CD4-positive, alpha-beta T cell treated with Interleukin-2 at 100 ng/mL for 4 hours (primary cell): ENCODE measurements at regions not wholly inside any gene's neighbourhood (a gene's known extent, or its start where the extent isn't known, plus 50 kb on each side); places are given as distances from the start of the nearest gene placed in this dataset.

Source experiments
- DNase-seq: peaks from one replicate; pipeline ENCODE4 v3.0.0-alpha.2; 2020; ENCODE audit warnings: low spot score

GRCh38 chr2:104408266-104408665 is 445.6 kb upstream of the POU3F3 start:
- no peak for DNase-seq

DNA sequence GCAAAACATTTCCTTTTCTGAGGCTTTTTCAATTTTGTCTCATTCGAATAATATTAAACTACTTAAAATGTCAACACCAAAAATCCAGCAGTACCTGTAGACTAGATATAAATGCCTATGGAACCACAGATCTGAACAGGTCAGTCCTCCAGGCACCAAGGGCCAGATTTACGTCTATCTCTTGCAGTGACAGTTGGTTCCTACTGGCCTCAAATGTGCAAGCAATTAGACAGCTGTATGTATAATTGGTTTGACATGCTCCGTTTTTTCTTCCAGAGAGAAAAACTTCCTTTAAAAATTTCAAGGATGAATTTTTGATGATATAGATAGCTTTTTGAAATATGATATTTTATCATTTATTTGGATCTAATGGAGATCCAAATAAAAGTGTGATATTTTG is 443.8 kb upstream of the POU3F3 start:
- no peak for DNase-seq

- no peak for DNase-seq
Measured at GRCh38 chr2:104412384-104412783, 441.5 kb upstream of the POU3F3 start.

- DNase-seq, result no peak
Measured at GRCh38 chr2:104413890-104414289, 440.0 kb upstream of the POU3F3 start.

- no peak for DNase-seq
Measured at GRCh38 chr2:104415284-104415683, 438.6 kb upstream of the POU3F3 start.

GRCh38 chr2:104416339-104417000 is 437.4 kb upstream of the POU3F3 start:
- DNase-seq, result no peak

GRCh38 chr2:104420420-104420819 is 433.5 kb upstream of the POU3F3 start:
- DNase-seq, result no peak

DNA sequence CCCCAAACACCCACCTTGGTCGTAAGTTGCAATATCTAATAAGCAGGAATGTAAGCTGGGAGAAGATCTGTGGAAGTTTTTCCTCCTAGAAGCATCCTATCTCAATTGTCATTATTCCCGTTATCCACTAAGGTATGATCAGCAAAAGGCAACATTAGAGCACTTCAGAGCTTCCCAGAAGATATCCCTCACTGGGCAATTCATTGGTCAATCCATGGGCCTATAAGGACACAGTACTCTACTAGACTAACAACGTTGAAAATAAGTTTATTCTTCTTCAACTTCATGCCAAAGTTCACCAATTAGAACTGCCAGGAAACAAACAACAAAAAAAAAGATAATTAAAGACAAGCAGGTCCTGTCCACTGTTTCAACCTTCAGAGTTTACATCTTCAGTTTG is 433.0 kb upstream of the POU3F3 start:
- DNase-seq, result no peak

DNA sequence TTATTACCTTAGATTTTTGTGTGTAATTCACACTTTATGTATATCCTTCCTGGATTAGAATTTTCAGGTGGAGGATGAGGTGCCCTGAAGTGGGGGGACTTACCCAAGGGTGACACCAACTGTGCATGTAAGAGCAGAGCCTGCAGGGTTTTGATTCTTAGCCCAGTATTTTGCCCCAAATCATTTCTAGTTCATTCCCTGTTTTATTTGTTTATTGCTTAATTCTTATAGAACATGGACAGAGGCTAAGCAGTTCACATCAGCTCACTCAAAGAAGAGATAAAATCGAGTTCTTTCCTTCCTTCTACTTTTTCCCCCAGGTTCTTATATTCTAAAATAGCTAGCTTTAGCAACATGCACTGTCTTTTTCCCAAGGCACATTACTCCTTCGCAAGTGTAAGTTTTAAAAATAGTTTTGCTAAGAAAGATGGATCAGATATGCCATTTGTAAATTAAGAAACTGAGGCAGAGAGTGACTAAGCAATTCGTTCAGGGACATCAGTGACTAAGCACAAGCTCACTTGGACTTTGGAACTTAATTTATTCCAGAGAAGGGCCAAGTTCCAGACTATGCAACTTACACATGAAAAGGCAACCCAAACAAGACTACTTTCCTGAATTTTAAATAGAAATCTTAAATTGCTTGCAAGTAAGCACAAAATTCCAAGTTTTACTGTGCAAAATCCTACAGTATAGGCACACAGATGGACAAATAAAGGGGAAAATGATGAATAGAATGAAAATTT is 427.9 kb upstream of the POU3F3 start:
- no peak for DNase-seq

DNA sequence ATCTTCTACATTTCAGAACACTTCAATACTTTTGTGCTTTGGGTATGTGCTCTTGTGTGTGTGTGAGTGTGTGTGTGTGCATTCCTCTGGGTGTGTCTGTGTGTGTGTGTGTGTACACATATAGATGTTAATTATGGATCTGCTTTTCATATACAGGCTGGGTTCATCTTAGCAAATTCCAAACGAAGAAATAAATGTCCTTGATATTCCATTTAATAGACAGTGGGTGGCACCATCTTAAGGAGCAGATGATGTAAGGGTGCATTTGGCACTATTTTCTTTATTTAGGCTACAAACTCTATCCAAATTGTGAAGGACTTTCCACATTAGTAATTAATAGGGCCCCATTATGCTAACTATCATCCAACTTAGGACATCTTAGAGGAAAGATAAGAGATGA is 425.8 kb upstream of the POU3F3 start:
- DNase-seq, result no peak

- no peak for DNase-seq
Measured at GRCh38 chr2:104429639-104430358, 424.1 kb upstream of the POU3F3 start.

GRCh38 chr2:104430359-104430740 is 423.6 kb upstream of the POU3F3 start:
- no peak for DNase-seq

DNA sequence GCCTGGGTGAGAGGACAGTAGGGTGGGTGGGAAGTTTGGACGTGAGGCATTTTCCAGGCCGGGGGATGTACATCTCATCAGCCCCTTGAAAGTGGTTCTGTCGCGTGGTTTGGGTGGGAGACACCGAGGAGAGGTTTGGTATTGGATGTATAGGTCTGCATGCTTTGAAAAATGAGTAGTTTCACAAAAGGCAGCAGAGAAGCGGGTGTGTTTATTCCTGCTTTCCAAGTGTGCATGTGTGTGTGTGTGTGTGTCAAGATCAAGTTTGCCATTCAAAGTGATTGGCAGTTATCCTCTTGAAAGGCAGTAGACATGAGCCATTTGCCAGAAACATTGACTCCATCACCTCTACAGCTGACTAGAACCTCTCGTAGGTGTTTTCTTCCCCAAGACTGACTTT is 423.1 kb upstream of the POU3F3 start:
- DNase-seq, result no peak

DNA sequence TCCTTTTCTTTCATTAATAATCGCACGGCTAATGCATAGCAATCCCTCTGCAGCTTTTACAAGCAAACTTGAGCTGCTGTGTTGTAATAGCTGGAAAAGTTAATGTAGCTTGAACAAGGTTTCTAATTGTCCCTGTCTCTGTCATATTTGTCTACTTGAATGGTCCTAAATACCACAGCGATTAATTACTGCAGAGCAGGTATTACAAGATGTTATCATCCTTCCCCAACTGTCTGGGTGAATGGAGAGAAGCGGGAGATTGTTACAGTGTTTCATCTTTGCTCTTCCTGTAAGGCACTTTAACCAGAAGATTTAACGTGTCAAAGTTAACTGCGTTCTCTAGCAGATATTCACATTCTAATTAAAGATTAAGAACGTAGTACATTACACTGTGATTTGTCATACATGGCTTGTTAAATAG is 422.2 kb upstream of the POU3F3 start:
- no peak for DNase-seq

DNA sequence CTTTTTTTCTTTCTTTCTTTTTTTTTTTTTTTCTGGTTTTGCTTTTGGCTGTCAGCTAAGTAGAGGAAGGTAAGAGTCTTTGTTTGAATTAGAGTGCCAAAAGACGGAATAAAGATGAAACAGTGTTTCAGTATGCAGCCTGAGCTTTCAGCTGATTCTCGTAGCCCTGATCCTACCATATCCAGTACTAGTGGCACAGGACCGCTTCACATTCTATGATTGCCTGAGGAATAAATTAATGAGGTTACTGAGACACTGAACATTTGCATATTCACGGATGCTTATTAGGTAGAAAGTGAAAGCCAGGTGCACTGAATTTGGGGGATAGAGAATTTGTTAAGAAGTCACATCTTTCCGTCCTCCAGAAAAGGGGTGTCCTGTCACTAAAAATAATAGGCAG is 421.5 kb upstream of the POU3F3 start:
- DNase-seq, result no peak

DNA sequence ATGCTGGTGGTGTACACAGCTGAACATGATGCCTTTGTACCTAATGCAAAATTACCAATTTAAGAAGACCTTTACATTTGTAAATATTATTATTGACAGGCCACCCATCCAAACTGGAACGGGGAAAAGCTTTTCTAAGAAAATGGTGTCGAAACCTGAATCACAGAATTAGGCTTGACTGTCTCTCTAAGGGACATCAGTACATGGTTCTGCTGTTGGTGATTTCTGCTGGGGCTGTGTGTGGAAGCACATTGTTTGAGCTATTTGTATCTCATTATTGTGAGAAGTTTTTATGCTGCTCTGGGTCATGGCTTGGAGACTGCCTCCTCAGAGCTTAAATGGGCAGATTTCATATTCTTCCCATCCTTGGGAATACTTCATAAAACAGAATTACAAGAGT is 420.9 kb upstream of the POU3F3 start:
- no peak for DNase-seq

- DNase-seq, result no peak
Measured at GRCh38 chr2:104433657-104434056, 420.3 kb upstream of the POU3F3 start.

DNA sequence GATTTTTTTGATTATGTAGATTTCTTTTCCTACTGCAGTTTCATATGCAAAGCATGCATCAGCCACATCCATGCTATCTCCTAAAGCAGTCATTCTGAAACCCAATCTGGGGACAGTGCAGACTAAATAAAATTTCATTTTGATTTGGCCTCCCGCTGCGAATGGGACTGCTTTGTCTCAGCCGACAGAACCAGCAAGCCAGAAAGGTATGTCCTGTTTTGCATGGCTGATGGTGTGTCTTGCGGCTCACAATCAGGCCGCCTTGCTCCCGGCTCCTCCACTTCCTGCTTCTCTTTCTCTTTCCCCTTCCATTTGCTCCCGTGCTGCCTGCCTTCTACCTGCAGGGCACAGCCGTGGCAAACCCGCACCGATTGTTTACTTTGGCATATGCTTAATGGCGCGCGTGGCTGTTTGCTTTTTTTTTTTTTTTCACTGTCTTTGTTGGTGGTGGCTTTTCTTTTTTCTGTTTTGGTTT is 419.6 kb upstream of the POU3F3 start:
- no peak for DNase-seq

GRCh38 chr2:104434966-104435365 is 418.9 kb upstream of the POU3F3 start:
- DNase-seq, result no peak

DNA sequence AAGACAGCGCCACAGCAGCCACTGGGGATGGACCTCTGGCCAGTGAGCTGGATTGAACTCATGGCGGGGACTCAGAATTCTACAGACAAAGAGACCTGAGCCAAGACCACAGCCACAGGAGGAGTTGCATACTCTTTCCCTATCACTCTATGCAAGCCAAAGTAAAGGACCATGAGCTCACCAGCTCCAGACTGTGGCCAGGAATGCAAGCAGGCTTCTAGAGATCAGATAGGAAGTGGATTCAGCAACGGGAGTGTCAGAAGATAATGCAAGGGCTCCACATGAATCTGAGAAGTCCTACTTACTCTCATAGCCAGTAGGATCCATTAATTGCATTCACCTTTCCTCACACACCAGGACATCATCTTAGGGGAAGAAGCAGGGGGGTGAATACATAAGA is 415.4 kb upstream of the POU3F3 start:
- DNase-seq, result no peak

GRCh38 chr2:104443145-104443544 is 410.8 kb upstream of the POU3F3 start:
- DNase-seq, result no peak

DNA sequence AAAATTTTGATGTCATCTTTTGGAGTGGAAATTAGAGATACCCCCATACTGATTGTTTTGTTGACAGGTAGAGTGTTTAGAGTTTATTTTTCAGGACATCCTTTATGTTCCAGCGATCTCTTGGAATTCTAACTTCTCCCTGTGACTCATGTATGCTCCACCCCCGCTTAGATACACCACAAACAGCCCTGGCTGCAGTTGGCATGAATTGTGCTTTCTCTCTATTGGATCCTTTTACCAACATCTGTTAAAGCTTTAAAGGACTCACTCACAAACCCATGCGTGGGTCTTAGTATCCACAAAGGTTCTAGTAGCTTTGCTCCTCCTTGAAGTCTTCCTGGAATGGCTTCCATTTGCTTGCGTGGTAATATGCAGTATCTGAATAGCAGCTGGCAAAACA is 409.5 kb upstream of the POU3F3 start:
- DNase-seq, result no peak

- DNase-seq, result no peak
Measured at GRCh38 chr2:104444889-104445288, 409.0 kb upstream of the POU3F3 start.
